Left renal pelvis (tissue), 4 donors: ENCODE measurements at regions not wholly inside any gene's neighbourhood (a gene's known extent, or its start where the extent isn't known, plus 50 kb on each side); places are given as distances from the start of the nearest gene placed in this dataset.

Experiments
- DNase-seq, 4 donors: peaks; one replicate each; pipeline ENCODE4 v3.0.0-alpha.2; 2013; ENCODE audit warnings: low read depth in 4 of 4, low spot score in 3 of 4

DNA sequence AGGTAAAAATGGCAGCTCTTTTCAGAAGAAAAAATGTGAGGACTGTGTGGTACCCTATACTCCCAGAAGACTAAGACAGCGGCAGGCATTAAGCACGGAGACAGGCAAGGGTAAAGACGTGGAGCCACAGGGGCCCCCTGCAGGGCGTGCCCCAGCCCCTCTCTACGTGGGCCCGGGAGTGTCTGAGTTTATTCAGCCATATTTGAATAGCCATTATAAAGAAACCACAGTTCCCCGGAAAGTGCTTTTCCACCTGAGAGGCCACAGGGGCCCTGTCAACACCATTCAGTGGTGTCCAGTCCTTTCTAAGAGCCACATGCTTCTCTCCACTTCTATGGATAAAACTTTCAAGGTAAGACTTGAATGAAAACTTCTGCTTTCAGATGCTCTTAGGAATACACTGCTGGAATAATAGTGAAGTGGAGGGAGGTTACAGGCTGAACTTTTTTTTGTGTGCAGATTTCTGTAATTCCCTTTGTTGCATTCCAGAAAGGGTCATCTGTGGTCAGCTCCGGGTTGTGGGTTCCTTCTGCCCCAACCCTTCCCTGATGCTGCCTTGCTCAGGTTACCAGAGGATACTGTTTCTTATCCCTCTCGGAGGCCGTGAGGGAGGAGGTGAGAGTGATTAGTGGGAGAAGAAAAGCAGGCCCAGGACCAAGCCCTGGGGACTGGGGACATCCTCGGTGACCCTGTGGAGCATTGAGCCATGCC is 58.4 kb downstream of the SLC25A47 start:
- no peak for DNase-seq

DNA sequence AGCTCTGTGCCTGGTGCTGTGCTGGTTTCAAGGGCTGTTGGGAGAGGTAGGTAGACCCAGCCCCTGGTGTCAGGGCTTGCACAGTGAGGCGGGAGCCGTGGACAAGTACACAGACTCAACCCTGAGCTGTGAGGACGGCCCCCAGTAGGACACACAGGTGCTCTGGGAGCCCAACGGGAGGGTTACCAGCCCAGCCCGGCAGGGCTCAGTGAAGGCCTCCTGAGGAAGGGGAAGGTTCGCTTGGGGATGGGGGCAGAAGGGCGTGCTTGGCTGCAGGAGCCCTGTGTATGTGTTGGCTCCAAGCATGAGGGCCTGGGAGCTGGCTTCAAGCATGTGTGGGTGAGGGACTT is 58.9 kb downstream of the SLC25A47 start:
- no peak for DNase-seq

DNA sequence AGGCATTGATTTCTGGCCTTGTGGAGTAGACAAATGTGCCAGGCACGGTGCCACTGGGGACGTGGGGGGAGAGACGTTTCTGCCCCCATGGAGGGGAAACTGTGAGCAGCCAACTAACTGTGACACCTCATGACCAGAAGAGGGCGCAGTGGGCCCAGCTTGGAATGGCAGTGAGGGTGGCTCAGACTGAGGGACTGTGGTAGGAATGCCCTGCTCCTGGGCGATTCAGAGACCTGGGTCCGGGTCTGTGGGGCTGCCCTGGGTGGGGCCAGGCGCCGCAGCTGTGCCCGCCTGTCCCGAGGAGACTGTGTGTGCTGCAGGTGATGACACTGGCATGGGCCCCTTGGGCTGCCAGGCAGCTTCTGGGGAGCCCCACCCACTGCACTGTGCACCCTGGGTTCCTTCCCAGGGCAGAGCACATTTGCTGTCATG is 60.6 kb downstream of the SLC25A47 start:
- no peak for DNase-seq

DNA sequence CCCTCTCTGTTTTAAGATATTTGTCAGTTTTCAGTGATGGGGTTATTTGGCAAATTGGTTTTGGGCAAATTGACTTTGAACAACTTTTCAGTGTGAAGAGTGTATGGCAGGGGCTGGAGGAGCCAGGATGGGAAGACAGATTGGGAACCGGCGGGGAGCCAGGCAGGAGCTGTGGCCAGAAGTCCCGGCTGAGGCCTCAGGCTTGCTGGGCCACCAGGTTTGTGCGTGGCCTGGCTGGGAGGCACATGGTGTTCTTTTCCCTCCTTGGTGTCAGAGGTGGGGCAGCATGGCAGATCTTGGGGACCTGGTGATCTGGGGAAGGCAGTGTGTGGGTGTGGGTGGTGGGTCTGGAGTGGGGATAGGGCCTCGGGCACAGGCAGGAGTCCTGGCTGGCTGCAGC is 61.1 kb downstream of the SLC25A47 start:
- no peak for DNase-seq

DNA sequence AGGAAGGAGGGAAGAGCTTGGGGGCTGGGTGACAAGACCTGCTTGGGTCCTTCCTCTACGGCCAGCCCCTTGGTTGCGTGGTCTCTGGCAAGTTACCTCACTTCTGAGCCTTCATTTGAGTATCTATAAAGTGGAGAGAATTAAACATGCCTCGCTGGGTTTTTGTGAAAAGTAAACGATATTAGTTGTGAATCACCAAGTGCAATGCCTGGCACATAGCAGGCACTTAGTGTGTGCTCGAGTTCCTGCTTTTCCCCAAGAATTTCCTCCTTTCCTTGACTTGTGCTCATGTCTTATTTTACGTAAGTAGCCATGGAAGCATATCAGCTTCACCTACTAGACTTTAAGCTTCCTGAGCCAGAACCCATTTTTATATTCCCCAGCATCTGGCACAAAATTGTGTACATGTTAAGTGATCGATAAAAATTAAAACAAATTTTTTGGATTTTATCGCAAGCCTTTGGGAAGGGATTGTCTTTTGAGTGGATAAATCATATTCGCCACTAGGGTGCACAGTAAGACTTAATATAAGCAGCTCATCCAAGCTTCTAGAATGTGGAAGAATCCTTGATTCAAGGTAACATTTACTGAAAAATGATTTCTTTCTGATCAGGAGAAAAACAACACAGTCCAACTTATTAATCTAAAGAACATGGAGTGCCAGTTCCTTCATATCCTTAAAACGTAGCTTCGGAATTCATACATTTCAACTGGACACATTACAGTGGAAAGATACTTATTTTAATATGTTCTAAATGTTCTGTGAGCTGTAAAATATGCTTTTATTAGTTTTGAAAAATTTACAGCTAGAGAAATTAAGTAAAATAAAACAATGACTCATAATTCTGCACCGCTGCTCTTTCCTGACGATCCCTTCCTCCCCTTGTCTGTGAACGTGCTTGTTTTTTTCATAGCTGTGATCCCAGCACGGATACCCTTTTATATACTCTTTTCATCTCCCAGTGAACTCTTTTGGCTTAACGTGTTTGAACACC is 62.0 kb downstream of the SLC25A47 start:
- DNase-seq: no peak

DNA sequence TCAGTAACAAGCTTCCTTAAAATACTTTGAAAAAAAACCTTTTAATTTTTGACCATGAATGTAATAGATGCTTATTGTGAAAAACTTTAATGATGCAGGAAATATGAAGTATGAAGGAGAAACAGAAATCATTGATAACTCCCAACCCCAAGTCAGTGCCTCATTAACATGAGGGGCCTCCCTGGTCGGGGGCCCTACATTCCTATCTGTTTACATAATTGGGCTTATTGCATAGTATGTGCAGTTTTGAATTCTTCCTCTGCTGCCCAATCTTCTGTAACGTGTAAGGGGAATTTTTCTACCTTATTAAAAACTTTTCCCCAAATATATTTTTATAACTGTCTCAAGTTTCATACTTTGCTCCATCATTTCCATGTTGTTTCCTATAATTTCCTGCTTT is 63.0 kb downstream of the SLC25A47 start:
- no peak for DNase-seq

DNA sequence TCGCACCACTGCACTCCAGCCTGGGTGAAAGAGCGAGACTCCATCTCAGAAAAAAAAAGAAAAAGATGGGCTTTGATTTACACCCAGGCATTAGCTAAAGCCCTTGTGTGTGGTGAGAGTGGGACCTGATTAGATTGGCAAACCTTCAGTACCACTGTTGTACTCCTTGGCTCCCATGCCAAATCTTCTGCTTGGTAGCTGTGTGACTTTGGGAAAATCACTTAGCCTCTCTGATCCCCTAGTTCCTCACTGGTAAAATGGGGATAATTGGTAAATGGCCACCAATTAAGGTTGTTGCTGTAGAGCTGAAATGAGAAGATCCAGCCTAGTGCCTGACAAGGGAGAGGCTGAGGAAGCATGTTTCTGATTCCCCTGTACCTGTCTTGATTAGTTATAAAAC is 63.7 kb downstream of the SLC25A47 start:
- no peak for DNase-seq

DNA sequence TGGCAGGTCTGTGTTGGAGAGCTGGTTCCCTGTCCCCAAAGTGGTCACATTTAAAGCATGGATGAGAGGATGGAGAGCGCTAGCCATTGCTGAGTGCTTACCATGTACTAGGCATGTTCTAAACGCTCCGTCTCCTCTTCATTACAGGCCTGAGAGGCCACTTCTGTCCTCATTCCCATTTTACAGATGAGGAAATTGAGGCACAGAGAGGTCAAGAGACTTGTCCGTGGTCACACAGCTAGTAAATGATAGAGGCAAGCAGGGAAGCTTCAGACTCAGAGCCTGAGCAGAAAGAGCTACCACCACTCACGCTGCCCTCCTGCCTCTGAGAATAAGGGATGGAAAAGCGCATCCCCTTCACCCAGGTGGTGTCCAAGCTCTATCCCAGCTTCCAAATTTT is 64.3 kb downstream of the SLC25A47 start:
- no peak for DNase-seq

DNA sequence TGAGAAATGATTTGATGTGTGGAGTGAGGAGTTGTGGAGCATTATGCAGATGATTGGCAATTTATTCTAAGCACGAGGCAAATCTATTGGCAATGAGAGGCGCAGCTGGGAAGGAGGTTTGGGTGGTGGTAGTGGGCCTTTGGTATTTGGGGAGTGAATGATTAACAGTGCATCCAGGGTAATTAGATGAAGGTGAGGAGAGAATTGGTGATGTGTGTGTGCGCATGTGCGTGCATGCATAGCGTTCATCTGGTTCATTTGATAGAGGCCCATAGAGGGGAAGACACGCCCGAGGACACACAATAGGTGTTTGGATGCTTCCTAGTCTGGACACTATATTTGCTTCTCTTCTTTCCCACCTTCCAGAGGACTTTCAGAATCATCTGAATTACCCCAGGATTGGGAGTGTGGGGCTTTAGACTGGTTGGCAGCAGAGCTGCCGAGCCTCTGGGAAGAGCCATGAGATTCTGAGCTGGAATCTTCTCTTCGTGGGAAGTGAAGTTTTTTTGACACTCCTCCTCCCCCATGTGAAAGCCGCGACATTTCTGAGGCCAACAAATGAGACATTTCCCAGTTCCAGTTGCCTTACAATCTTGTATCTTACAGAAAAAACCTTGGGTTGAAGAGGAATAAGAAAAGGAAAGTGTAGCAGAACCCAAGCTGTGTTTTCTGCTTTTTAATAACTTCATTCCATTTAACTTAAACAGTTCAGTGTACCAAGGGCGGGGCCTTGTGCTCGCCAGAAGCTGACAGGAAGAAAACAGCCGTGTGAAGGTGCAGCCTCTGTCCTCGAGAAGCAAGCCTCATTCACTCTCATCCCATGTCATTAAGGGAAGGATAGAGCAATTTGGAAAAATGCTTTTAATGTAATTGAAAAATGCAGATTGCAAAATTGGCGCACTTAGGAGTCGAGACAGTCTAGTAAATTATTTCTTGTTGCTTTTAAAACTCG is 65.2 kb downstream of the SLC25A47 start:
- no peak for DNase-seq

DNA sequence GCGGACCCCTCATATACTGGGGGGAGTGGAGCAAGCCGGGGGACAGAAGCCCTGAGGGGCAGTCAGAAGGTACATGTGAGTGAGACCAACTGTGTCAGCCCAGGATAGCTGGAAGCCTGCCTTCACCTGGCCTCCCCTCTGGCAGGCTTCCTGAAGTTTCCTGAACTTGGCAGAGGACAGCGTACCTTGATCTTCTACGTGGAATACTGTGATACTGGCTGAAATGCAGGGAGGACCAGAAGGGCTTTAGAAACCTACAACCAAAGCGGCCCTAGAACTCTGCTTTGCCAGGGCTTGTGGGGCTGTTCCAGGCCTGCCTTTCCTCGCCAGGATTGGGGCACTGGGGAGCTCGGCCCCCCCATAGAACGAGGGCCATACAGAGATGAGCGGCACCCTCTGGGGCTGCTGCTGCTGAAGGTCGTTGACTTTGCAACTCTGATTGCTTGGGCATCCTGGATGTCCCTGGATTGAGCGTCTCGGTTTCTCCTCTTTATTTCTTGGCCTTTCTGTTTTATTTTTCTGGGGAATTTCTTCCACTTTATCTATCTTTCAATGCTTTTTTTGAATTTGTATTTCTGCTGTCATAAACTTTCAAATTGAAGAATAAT is 66.5 kb downstream of the SLC25A47 start:
- DNase-seq: no peak

DNA sequence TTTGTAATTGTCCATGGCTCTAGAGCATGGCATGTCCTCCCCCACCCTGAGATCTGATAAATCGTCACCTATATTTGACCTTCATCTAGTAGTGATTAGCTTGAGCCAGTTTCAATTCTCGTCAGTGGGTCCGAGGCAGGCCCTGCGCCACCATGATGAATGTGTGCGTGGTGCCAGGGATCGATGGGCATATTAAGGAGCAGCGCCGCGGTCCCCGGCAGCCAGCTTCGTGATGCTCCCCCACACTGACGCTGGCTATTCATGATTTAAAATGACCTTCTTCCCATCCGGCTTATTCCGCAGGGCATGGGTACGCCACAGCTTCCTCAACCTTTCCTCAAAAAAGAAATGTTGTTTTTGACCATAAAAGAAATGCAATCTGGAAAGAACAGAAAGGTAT is 68.0 kb downstream of the SLC25A47 start:
- no peak for DNase-seq

DNA sequence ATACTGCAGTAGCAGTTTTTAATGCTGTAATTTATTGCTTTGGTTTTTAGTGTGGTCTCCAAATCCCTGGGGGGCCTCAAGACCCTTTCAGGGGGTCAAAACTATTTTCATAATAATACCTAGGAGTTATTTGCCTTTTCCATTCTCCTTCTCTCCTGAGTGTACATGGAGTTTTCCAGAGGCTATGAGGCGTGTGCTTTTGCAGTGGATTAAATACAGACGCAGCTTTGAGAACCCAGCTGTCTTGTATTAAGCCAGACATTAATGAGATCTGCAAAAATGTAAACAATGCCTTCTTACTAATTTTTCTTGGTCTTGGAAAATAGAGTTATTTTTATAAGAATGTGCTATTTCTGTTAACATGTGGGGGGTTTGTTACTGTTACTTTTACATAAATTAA is 68.6 kb downstream of the SLC25A47 start:
- no peak for DNase-seq

DNA sequence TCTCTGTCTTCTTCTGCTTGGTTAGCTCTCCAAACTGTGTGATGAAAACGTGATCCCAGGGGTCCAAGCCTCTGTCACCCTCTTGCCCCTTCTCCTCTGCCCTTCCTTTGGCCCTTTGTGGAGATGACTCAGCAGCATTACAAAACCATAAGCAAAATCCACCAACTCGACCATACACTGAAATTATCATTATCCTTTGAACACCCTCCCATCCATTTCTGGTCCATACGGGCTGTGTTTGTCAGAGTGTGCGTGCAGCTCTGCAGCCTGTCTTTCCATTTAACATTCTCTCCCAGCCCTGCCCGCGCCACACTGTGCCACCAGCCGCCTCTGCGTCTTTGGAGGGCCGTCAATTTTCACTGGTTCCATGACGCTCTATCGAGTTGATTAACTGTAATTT is 69.2 kb downstream of the SLC25A47 start:
- DNase-seq: no peak

DNA sequence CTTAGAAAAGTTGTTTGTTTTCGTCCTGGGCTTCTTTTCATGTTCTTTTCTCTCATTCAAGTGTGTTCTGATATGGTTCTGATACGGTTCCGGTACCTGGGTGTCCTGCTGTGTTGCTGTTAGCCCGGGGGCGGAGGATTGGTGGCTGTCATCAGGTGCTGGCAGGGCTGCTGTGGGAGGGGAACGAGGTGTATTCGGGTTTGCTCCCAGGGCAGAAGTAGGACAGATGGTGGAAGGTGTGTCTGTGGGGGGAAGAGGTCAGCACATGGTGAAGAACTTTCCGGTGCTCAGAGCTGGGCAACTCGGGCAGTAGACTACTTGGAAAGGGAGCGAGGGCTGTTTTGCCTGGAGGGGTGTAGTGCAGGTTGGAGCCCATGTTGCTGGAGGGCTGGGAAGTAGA is 70.2 kb downstream of the SLC25A47 start:
- DNase-seq: no peak

DNA sequence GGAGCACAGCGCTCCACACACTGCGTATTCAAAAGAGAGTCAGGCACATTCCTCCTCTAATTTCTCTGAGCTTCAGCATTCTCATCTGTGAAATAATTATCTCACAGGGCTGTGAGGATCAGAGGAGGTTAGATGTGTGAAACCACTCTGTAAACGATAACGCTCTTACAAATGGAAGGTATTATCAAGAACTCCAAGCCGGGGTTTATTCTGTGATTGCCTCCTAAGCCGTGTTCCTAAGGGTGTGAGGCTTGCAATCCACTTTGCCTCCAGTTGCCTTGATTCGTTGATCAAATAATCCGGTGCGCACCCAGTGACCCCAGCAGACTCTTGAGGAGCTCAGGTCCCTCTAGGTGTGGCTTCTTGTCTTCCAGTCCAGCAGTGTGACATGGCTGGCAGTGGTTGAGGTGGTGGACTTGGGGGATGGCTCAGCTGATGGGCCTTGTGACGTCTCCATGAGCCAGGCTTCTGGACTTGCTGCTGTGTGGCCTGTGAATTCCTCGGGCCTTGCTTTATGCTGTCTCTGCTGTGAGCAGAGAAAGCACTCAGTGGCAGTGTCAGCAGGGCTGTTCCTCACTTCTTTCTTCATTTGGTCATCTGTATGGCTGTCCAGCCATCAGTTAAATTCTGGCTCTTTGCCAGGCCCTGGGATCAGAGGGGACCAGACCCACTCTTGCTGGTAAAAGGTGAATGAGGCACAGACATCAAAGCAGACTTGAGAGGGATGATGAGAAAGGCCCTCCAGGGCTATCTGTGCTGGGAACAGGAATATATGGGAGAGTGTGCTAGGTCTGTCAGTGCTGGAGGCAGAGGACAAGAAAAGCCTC is 71.0 kb downstream of the SLC25A47 start:
- DNase-seq: no peak

DNA sequence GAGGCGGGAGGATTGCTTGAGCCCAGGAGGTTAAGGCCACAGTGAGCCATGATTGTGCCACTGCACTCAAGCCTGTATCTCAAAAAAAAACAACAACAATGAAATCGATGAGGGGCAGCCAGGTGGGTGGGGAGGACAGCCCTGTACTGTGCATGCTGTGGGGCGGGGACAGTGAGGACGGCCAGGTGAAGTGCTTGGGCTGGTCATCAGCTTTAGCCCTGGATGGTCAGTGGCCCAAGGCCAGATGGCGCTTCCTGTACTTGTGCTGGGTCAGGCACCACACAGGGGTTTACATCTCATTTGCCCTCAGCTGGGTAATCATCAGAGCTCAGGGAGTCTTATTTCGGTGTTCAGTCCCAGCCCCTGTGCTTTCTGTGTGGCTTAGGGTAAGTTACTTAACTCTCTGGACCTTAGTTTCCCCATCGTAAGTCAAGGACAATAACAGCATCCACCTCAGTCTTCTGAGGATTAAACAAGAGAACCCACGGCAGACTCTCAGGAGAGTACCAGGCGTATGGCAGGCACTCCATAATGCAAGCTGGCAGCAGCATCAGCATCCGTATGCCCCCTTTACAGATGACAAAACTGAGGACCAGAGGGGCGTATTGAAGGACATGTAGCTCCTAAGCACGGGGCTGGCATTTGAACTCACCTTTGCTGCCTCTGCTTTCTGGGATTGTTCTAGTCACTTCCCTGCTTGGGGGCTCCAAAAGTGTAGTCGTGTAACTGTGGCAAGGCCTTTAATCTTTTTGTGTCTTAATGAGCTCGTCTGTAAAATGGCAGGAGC is 71.9 kb downstream of the SLC25A47 start:
- DNase-seq: no peak

DNA sequence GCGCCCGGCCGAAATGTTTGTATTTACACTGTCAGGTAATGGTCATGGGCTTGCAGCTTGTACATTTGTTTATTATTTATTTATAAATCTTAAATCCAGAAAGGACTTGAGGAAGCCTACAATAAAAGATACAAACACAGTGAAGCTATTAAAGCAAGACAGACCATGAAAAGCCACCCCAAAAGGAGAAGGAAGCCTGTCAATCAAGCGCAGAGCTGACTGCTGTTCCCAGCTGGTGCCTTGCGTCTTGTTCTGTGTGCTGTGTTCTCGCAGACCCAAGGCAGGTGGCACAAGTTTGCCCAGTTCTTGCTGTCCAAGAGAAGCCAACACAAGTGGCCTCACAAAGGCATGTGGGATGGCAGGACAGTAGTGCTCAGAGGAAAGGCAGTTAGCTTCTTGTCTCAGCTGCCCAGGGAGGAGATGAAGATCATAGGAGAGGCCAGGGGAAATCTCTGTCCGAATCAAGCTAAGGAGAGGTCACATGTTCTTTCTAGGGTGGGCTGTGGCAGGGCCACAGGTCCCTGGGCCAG is 73.2 kb downstream of the SLC25A47 start:
- no peak for DNase-seq

DNA sequence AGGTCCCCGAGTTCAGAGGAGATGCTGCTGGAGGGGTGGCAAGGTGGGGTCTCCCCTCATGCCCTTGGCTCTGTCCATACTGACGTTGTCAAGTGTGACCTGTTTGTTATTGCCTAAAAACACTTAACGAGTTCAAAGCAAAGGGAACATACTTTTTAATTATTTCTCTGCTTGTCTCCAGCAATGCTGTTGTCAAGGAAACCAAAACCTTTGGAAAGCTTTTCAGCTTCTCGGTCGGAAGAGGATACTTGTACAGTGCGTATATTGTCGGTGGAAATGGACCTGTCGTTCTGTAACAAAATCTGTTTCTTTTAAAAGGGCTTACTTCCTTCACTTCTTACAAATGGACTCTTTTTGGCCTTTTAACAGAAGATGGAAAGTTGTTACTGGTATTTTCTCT is 73.9 kb downstream of the SLC25A47 start:
- DNase-seq: no peak

DNA sequence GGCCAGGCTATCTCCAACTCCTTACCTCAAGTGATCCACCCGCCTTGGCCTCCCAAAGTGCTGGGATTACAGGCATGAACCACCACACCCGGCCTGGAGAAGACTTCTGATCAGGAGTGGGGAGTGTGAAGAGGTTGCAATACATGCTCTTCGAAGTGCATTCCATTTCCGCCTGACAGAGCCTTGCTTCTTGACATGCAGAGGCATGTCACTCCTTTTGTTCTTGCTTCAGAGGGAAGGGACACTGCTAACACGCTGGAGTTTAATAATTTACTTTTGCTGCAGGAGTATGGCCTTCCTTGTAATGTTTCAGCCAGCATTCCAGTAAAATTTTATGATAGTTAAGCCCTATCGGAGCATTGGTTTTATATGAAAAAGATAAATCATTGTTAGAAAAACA is 74.9 kb downstream of the SLC25A47 start:
- no peak for DNase-seq
